DMS 273 treated with DMSO at 0.1 percent for 48 hours (cell line): ENCODE measurements at regions not wholly inside any gene's neighbourhood (a gene's known extent, or its start where the extent isn't known, plus 50 kb on each side); places are given as distances from the start of the nearest gene placed in this dataset.

Experiments used
- DNase-seq: peaks from one replicate; lab custom pipeline; 2025; lab: John Stamatoyannopoulos, UW

DNA sequence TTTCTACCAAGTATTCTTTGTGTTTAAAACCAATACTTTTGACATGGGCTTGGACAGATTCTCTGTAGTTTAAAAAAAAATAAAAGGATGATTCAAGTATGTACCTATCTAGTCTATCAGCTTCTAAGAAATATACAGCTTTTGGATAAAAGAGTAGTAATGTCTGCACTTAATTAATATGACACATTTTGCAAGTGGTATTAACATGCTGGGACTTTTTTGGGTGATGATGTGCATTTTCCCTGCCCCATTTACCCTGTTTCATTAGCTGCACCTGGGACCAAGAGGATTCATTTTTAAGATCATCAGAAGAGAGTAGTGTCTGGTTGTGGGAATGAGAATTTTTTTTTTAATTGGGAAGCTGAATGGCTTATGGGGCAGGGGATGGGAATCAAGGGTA lies 236.2 kb upstream of the KLF14 start:
- DNase-seq, result no peak

DNA sequence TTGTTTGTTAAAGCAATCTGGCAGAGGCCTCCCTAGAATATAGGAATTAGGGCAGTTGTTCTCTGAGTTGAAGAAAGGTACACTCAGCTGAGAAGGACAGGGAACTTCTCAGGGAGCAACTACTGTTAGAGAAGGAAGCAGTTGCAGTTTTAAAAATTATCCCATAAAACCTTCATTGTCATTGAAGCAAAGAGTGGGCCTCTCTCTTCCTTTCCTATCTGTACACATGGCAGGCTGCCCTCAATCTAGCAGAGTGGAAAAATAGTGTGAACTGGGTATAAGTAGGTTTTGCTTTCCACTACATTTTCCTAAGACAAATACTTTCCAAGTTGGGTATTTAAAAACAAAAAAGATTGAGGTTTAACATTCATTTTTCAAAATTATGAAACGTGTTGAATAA lies 236.7 kb upstream of the KLF14 start:
- no peak for DNase-seq

DNA sequence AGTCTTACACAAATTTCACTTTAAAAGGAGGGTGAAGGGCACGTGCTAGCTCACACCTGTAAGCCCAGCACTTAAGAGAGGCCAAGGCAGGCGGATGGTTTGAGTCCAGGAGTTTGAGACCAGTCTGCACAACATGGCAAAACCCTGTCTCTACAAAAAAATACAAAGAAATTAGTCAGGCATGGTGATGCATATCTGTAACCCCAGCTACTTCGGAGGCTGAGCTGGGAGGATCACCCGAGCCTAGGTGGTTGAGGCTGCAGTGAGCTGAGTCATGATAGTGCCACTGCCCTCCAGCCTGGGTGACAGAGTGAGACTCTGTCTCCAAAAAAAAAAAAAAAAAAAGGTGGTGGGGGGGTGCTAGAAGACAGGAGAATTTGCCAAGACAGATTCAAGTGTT lies 237.3 kb upstream of the KLF14 start:
- no peak for DNase-seq

DNA sequence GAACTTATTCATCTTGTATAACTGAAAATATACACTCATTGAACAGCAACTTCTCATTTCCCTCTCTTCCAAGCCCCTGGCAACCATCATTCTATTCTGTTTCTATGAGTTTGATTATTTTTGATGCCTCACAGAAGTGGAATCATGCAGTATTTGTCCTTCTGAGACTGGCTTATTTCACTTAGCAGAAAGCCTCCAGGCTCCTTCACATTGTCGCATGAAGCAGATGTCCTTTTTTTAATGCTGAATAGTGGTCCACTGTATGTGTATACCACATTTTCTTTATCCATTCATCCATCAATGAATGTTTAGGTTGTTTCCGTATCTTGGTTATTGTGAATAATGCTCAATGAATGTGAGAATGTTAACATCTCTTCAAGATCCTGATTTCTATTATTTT lies 238.2 kb upstream of the KLF14 start:
- no peak for DNase-seq

DNA sequence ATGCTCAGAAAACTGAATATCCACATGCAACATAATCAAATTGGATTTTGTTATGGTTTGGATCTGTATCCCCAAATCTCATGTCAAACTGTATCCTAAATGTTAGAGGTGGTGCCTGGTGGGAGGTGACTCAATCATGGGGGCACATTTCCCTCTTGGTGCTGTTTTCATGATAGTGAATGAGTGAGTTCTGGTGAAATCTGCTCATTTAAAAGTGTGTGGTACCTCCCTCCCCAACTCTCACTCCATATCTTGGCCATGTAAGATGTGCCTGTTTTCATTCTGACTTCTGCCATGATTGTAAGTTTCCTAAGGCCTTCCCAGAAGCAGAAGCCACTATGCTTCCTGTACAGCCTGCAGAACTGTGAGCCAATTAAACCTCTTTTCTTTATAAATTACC lies 239.6 kb upstream of the KLF14 start:
- DNase-seq, result no peak

DNA sequence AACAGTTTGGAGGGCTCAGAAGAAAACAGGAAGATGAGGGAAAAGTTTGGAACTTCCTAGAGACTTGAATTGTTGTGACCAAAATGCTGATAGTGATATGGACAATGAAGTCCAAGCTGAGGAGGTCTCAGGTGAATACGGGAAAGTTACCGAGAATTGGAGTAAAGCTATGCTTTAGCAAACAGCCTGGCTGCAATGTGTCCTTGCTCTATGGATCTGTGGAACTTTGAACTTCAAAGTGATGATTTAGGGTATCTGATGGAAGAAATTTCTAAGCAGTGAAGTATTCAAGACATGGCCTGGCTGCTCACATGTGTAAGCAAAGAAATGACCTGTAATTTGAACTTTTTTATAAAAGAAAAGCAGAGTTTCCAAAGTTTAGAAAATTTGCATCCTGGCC lies 240.2 kb upstream of the KLF14 start:
- DNase-seq, result no peak

DNA sequence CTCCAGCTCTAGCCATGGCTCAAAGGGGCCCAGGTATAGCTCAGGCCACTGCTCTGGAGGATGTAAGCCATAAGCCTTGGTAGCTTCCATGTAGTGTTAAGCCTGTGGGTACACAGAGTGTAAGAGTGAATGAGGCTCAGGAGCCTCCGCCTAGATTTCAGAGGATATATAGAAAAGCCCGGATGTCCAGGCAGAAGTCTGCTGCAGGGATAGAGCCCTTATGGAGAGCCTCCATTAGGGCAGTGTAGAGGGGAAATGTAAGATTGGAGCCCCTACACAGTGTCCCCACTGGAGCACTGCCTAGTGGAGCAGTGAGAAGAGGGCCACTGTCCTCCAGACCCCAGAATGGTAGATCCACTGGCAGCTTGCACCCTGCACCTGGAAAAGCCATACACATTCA lies 240.8 kb upstream of the KLF14 start:
- DNase-seq, result no peak

DNA sequence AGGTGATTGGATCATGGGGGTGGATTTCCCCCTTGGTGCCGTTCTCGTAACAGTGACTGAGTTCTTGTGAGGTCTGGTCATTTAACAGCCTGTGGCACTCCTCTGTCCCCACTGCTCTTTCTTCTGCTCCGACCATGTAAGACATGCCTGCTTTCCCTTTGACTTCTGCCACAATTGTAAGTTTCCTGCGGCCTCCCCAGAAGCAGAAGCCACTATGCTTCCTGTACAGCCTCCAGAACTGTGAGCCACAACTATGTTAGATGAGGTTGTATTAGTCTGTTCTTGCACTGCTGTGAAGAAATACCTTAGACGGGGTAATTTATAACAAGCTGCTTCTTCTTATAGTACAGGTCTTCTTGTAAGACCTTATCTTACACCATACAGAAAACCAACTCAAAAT lies 241.7 kb upstream of the KLF14 start:
- DNase-seq, result no peak

DNA sequence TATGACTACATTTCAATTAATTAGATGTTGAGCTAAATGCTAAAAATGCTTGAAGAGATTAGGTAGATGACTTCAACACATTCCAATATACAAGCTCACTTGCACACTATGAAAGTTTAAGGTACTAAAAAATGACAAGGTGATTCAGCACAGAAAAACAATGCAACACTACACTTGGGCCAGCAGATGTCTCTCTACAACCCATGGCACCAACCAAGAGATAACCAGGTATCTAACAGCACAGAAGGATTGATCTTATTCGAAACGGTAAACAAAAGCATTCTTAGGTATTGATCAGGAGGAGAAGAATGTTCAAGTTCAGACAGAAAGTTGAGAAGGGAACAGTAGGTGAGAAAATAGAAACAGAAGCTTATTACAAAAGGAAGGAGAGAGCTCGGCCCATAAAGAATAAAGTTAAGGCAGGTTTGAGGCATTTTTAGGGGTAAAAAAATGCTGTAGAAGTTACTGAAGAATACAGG lies 248.2 kb upstream of the KLF14 start:
- DNase-seq, result no peak

DNA sequence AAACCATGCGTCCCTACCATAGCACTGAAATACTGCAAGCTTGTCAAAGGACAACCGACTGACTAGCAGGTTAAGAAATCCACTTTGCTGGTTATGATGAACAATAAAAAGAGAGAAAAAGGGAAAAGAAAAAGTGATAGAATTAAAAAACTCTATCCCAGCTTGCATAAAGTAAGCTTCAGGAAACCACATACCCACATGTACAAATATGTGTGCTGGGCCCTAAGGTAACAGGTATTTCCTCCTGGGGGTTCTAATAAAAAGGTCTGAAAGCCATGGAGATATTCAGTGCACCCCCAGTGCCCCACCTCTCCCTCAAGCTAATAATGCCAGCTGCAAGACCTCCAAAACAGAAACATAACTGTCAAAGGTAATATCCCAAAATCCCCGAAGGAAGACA lies 248.6 kb upstream of the KLF14 start:
- no peak for DNase-seq

DNA sequence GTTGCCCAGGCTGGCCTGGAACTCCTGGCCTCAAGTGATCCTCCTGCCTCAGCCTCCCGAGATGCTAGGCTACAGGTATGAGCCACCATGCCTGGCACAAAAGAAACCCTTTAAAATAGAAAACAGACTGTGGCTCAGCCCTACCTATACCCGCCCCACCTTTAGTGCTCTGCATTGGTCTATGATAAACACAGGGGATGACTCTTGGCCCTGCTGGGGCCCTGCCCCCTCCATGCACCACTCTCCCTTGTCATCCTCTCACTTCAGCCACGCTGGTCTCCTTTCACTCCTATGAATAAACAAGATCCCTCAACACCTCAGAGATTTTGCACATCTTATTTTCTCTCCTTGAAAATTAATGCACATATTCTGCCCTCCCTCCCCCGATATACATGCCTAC lies 251.4 kb upstream of the KLF14 start:
- no peak for DNase-seq

DNA sequence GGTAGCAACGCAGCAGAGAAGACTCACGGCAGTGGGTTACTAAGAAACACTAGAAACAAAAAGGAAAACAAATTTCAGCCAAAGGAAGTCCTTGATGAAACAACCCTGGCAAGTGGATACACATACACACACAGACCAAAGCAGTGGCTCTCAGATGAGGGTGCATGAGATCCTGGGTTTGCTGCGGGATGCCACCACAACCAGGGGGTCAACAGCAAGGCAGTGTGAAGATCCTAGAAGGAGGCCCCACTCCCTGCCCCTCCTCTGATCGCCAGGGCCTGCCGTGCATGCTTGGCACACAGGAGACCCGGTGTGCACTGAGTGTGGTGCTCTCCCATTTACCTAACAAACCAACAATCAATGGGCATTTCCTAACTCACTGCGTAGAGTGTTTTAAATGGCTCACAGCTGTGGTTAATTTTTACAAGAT lies 252.3 kb upstream of the KLF14 start:
- DNase-seq, result no peak

DNA sequence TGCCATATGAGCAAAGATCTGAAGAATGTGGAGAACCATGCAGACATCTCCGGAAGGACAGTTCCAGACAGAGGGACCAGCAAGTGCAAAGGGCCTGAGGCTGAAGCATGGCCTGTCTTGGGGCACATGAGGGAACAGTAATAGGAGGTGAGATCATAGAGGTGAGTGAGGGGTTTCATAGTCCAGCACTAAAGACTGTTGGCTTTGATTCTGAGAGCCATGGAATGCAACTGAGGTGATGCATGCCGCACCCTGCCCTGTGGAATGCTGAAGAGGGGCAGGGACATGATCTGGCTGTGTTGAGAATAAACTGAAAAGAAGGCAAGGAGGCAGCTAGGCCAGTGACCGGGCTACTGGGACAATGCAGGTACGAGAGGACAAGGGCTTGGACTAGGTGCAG lies 253.1 kb upstream of the KLF14 start:
- DNase-seq, result no peak

DNA sequence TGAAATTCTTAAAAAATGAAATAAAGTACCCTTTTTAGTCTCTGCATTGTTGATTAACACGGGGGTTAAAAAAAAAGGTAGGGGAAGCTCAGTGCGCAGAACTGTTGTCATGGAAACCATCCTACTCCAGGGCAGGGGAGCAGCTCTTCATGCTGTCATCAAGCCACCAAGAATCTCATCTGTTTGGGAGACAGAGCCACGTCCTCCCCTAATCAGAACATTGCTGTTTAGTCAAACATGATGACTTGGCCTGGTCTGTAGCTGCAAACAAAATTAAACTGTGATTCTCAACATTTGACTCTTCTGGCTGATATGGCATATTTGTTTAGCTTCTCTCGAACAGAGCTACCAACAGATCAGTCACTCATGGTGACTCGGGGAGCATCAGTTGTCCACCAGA lies 254.4 kb upstream of the KLF14 start:
- no peak for DNase-seq

DNA sequence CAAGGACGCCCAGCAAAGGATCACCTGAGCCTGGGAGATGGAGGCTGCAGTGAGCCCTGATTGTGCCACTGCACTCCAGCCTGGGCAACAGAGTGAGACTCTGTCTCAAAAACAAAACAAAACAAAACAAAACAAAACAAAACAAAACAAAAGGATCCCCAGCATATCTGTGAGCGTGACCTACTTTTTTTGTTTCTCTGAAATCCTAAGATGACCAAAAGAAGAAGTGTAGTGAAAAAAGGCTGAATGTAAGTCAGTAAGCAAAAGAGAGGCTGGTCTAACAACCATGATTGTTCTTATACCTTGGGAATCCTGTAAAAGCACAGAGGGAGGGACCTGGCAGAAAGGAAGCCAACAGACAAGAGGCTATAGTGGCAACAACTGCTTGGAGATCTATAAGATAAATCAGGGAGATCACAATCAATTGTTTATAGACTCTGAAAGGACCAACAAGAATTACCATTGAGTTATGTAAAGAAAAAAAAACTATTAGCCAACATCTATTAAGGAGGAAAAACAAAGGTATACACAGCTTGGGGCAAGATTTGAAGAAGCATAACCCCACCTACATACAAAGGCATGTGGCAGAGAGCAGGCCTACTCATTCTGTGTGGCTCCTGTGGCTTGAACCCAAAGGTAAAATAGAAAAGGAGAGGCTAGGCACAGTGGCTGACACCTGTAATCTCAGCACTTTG lies 255.2 kb upstream of the KLF14 start:
- no peak for DNase-seq

DNA sequence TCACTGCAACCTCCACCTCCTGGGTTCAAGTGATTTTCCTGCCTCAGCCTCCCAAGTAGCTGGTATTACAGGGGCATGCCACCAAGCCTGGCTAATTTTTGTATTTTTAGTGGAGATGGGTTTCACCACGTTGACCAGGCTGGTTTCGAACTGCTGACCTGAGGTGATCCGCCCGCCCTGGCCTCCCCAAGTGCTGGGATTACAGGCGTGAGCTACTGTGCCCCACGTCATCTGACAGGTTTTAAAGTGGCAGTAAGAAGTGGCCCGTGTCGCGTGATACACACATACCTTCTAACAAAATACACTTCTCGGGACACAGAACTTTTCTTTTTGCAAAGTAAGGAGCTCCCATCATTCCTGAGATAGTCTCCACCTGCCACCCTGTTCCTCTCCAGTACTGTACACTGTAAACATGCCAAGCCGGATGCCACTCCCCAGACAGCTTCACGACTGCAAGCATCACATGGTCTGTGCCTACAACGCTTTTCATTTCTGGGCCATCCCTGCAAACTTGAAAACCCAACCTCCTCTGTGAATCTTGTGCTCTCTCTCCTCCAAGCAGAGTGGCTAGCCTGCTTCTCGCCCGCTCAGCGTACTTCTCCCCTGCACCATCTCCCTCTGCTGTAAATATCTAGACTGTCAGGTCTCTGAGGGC lies 256.3 kb upstream of the KLF14 start:
- DNase-seq, result no peak

DNA sequence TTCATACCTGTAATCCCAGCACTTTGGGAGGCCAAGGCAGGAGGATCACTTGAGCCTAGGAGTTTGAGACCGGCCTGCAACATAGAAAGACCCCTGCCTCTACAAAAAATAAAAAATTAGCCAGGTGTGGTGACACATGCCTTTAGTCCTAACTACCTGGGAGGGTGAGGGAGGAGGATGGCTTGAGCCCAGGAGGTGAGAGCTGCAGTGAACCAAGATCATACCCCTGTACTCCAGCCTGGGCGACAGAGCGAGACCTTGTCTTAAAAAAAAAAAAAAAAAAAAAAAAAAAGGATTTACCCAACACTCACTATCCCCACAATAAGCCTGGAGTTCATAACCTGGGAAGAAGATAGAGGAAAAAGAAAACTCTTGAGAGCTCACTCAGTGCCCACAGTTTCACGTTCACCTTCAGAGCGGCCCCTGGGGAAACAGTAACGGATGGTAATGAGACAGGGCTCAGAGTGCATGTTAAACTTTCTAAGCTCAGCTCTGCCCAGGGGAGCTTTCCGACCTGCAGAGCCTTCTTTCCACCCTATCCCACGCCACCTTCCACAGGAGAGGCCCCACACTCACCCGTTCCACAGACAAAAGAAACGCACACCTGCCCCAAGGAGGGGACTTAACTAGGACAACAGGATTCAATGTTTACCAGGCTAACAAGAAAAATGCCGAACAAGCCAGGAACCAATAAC lies 259.8 kb upstream of the KLF14 start:
- DNase-seq, result no peak

DNA sequence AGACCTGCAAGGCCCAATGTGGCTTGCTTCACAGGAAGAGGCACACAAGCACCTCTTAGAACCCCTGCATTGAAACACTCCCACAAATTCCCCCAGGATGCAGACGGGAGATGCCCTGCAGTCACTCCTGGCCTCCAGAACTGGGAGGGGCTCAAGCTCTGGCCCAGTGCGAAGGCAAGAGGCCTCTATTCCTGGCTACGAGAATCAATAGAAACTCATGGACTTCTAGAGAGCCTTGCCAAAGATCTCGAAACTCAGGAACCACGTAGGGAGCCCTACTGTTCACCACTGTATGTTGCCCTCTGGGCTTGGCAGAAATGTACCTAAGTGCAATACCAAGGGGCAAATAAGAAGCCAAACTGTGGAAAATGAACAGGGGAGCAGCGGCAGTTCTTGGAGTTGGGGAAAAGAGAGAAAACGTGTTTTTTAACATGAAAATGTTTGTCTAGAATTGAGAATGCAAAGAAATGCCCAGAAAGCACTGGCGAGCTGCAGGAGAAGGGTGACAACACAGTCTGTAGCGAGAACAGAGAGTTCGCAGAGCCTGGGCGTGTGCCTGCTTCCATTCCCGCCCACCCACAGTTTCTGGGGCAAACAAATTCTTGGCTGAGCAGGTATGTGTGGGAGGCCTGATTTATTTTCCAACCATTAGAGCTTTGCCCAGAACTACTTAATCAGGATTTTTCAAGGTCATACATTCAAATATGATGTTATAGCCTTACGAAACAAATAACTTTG lies 260.5 kb upstream of the KLF14 start:
- no peak for DNase-seq

DNA sequence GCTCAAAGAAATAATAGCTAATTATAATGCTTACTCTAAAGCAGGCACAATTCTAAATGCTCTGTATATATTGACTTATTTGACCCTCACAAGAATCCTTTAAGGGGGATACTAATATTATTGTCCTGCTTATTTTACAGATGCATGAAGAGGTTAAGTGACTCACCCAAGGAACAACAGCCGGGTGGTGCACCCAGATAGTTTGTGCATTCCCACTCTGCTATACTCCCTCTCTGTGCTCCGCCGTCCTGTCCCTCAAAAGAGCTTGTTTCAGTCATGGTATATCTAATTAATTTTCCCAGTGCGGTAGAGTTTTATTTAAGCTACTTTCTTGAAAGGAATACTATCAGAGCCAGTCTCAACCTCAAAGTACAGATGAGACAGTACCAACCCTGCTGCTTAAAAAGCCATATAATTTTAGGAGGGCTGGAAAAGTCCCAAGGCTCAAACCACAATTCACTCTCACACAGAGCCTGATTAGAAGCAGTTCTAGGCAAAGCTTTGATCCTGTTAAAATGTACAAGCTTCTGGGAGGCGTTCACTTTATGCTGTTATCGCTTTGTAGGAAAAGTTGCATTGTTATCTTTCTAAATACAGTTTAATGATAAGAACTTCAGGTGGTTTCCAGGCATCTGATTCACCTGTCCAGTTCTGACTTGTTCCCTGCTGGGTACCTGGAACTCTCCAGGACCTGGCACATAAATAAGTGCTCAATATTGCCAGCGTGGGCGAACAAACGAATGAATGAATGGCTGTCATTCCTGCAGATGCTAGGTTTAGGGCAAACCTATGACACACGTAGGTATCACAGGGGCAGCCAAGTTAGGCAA lies 261.5 kb upstream of the KLF14 start:
- no peak for DNase-seq

DNA sequence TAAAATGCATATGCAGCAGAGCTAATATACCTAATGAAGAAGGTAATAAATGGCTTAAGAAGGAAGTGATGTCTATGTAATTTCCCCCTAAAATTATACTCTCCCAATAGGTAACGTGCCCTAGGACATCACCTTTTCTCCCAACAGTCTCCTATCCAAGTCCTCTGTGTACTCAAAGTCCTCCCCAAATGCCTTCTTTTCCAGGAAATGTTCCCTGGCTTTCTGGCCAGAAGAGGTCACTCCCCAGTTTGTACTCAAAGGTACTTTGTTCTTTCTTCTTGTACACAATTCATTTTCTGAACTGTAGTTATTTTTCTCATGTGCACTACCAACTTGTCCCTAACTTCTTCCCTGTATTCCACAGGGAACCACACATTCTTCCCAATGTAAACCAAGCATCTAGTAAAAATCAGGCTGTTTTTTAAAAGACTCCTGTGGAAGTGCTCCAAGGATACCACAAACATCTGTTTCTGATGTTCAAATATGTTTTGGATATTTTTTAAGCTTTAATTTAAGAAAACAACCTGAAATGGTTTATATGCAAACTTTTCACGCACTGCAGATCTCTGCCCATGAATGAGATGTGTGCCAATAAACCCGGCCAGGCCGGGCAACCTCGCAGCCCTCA lies 262.3 kb upstream of the KLF14 start:
- DNase-seq, result no peak

DNA sequence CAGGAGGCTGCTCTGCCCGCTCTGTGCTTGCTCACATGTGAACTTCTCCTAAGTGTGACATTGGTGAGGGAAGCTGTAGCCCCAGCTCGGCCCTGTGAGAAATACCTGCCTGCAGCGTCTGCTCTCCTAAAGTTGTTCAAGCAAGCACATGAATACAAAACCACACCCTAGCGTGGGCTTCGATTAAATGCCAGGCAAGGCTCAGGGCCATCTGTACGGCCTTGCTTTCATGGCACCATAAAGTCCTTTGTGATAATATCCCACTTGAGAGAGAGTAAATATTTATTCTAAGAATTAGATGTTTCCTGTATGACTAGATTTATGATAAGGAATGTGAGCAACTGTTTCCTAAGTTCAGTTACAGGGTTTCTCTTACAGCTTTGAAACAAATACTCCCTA lies 262.8 kb upstream of the KLF14 start:
- DNase-seq, result no peak
